Activated CD8-positive, alpha-beta T cell treated with anti-CD3 and anti-CD28 coated beads, Interleukin-2, amount 10 ng/mL, durations not matched to agents 7 days and 5 days (primary cell): ENCODE measurements at regions not wholly inside any gene's neighbourhood (a gene's known extent, or its start where the extent isn't known, plus 50 kb on each side); places are given as distances from the start of the nearest gene placed in this dataset.

Source experiments
- ATAC-seq: fragments of 150-1000 bp; cut with Tn5 transposase; one replicate; pipeline ENCODE4 v1.10.0; 2021; ENCODE audit warnings: moderate library complexity
- CTCF ChIA-PET: fragments of 350-600 bp; sonication (Branson Sonifier 250); formaldehyde crosslinking; loops from one replicate; lab custom pipeline; 2021; ENCODE audit warnings: antibody characterized with exemption; lab: Charles Lee
- POLR2A ChIA-PET: fragments of 350-600 bp; sonication (Branson Sonifier 250); formaldehyde crosslinking; loops from one replicate; lab custom pipeline; 2021; ENCODE audit warnings: antibody characterized with exemption; lab: Charles Lee
- DNase-seq: peaks from one replicate; pipeline ENCODE4 v3.0.0-alpha.2; 2020
- H3K27ac Mint-ChIP-seq: one replicate; pipeline ENCODE4 v1.8.0; 2021; ENCODE audit warnings: mild to moderate bottlenecking, mixed read lengths
- H3K27me3 Mint-ChIP-seq: one replicate; pipeline ENCODE4 v1.8.0; 2021; ENCODE audit warnings: low read depth, mixed read lengths
- H3K36me3 Mint-ChIP-seq: one replicate; pipeline ENCODE4 v1.8.0; 2021; ENCODE audit warnings: low read depth, mixed read lengths
- H3K4me1 Mint-ChIP-seq: one replicate; pipeline ENCODE4 v1.8.0; 2021; ENCODE audit warnings: low read depth, mixed read lengths
- H3K4me3 Mint-ChIP-seq: one replicate; pipeline ENCODE4 v1.8.0; 2021; ENCODE audit warnings: mild to moderate bottlenecking, mixed read lengths
- H3K9me3 Mint-ChIP-seq: one replicate; pipeline ENCODE4 v1.8.0; 2022; ENCODE audit warnings: mixed read lengths; ENCODE audit not compliant: insufficient read depth

- ChIA-PET CTCF (no interaction called here), POLR2A (no interaction called here)
- DNase-seq (no peak), ATAC-seq (no peak)
- H3K27ac Mint-ChIP-seq: no peak overlapping the region
- no peaks in the 10 kb centered on the region for H3K36me3 Mint-ChIP-seq
- H3K4me1 Mint-ChIP-seq: no peaks in the 10 kb centered on the region
- H3K27me3 Mint-ChIP-seq: no peaks in the 10 kb centered on the region
- H3K9me3 Mint-ChIP-seq: no peaks in the 10 kb centered on the region
- H3K4me3 Mint-ChIP-seq: no peak overlapping the region
Observed at GRCh38 chrX:74179499-74179898, 124.5 kb upstream of the ZCCHC13 start.

GRCh38 chrX:74179071-74179470 lies 124.9 kb upstream of the ZCCHC13 start:
- no peaks in the 10 kb centered on the region for H3K9me3 Mint-ChIP-seq
- CTCF ChIA-PET: no interaction called here
- ATAC-seq: no peak
- no peak overlapping the region for H3K4me3 Mint-ChIP-seq
- POLR2A ChIA-PET: no interaction called here
- no peaks in the 10 kb centered on the region for H3K4me1 Mint-ChIP-seq
- H3K27me3 Mint-ChIP-seq: no peaks in the 10 kb centered on the region
- no peaks in the 10 kb centered on the region for H3K36me3 Mint-ChIP-seq
- no peak for DNase-seq
- H3K27ac Mint-ChIP-seq: no peak overlapping the region

- H3K9me3 Mint-ChIP-seq: no peaks in the 10 kb centered on the region
- ChIA-PET POLR2A (no interaction called here), CTCF (no interaction called here)
- no peaks in the 10 kb centered on the region for H3K36me3 Mint-ChIP-seq
- H3K27me3 Mint-ChIP-seq: no peaks in the 10 kb centered on the region
- H3K4me3 Mint-ChIP-seq: no peak overlapping the region
- no peaks in the 10 kb centered on the region for H3K4me1 Mint-ChIP-seq
- no peak for DNase-seq
- no peak overlapping the region for H3K27ac Mint-ChIP-seq
- ATAC-seq: no peak
Observed at GRCh38 chrX:74178536-74178935, 125.4 kb upstream of the ZCCHC13 start.

- Mint-ChIP-seq H3K4me1 (no peaks in the 10 kb centered on the region), H3K27ac (no peak overlapping the region), H3K4me3 (no peak overlapping the region), H3K9me3 (no peaks in the 10 kb centered on the region), H3K36me3 (peaks cover 2% of the 10 kb centered on the region), H3K27me3 (no peaks in the 10 kb centered on the region)
- DNase-seq (no peak), ATAC-seq (no peak)
- ChIA-PET POLR2A (no interaction called here), CTCF (no interaction called here)
Observed at GRCh38 chrX:74171465-74171864, 132.5 kb upstream of the ZCCHC13 start.

GRCh38 chrX:74162199-74162598 lies 141.8 kb upstream of the ZCCHC13 start:
- ATAC-seq (no peak), DNase-seq (no peak)
- ChIA-PET CTCF (no interaction called here), POLR2A (no interaction called here)
- Mint-ChIP-seq H3K9me3 (no peaks in the 10 kb centered on the region), H3K27me3 (no peaks in the 10 kb centered on the region), H3K36me3 (no peaks in the 10 kb centered on the region), H3K4me3 (no peak overlapping the region), H3K27ac (no peak overlapping the region), H3K4me1 (no peaks in the 10 kb centered on the region)

- H3K9me3 Mint-ChIP-seq: no peaks in the 10 kb centered on the region
- H3K36me3 Mint-ChIP-seq: no peaks in the 10 kb centered on the region
- DNase-seq: no peak
- POLR2A ChIA-PET: no interaction called here
- CTCF ChIA-PET: no interaction called here
- no peaks in the 10 kb centered on the region for H3K27me3 Mint-ChIP-seq
- ATAC-seq: no peak
- no peak overlapping the region for H3K4me3 Mint-ChIP-seq
- H3K27ac Mint-ChIP-seq: no peak overlapping the region
- H3K4me1 Mint-ChIP-seq: no peaks in the 10 kb centered on the region
Observed at GRCh38 chrX:74160816-74161215, 143.2 kb upstream of the ZCCHC13 start.

GRCh38 chrX:74160358-74160757 lies 143.6 kb upstream of the ZCCHC13 start:
- Mint-ChIP-seq H3K4me3 (no peak overlapping the region), H3K27ac (no peak overlapping the region), H3K9me3 (no peaks in the 10 kb centered on the region), H3K36me3 (no peaks in the 10 kb centered on the region), H3K27me3 (no peaks in the 10 kb centered on the region), H3K4me1 (no peaks in the 10 kb centered on the region)
- ATAC-seq: no peak
- POLR2A ChIA-PET: no interaction called here
- CTCF ChIA-PET: no interaction called here
- no peak for DNase-seq

GRCh38 chrX:74147439-74147838 lies 156.5 kb upstream of the ZCCHC13 start:
- H3K27ac Mint-ChIP-seq: no peak overlapping the region
- ChIA-PET CTCF (no interaction called here), POLR2A (no interaction called here)
- H3K27me3 Mint-ChIP-seq: no peaks in the 10 kb centered on the region
- no peak for ATAC-seq
- no peaks in the 10 kb centered on the region for H3K4me1 Mint-ChIP-seq
- H3K9me3 Mint-ChIP-seq: no peaks in the 10 kb centered on the region
- no peaks in the 10 kb centered on the region for H3K36me3 Mint-ChIP-seq
- no peak overlapping the region for H3K4me3 Mint-ChIP-seq
- no peak for DNase-seq

- Mint-ChIP-seq H3K27me3 (no peaks in the 10 kb centered on the region), H3K4me3 (no peak overlapping the region), H3K9me3 (no peaks in the 10 kb centered on the region), H3K36me3 (no peaks in the 10 kb centered on the region), H3K27ac (no peak overlapping the region), H3K4me1 (no peaks in the 10 kb centered on the region)
- DNase-seq (no peak), ATAC-seq (no peak)
- POLR2A ChIA-PET: no interaction called here
- CTCF ChIA-PET: no interaction called here
Observed at GRCh38 chrX:74138943-74139342, 165.0 kb upstream of the ZCCHC13 start.

- ChIA-PET POLR2A (no interaction called here), CTCF (interaction anchor here (0.7 to 1.0 kb wide), 2 partner anchors 211 to 278 kb away, joined by 3 to 4 read pairs; no protein-coding TSS in a partner anchor)
- Mint-ChIP-seq H3K4me1 (no peaks in the 10 kb centered on the region), H3K27ac (no peak overlapping the region), H3K27me3 (no peaks in the 10 kb centered on the region), H3K9me3 (no peaks in the 10 kb centered on the region), H3K4me3 (no peak overlapping the region), H3K36me3 (no peaks in the 10 kb centered on the region)
- DNase-seq (peak; percentile 23), ATAC-seq (no peak)
Observed at GRCh38 chrX:74133156-74133796, 170.7 kb upstream of the ZCCHC13 start.

- no peak overlapping the region for H3K4me3 Mint-ChIP-seq
- no peak for ATAC-seq
Observed at GRCh38 chrX:74132280-74132679, 171.7 kb upstream of the ZCCHC13 start.

GRCh38 chrX:74119016-74119910 lies 184.7 kb upstream of the ZCCHC13 start:
- CTCF ChIA-PET: no interaction called here
- no peak overlapping the region for H3K4me3 Mint-ChIP-seq
- H3K36me3 Mint-ChIP-seq: no peaks in the 10 kb centered on the region
- POLR2A ChIA-PET: no interaction called here
- H3K9me3 Mint-ChIP-seq: no peaks in the 10 kb centered on the region
- DNase-seq (no peak), ATAC-seq (no peak)
- H3K4me1 Mint-ChIP-seq: no peaks in the 10 kb centered on the region
- H3K27ac Mint-ChIP-seq: no peak overlapping the region
- no peaks in the 10 kb centered on the region for H3K27me3 Mint-ChIP-seq

More at GRCh38 chrX:74132280-74132679, 171.7 kb upstream of the ZCCHC13 start:
- Mint-ChIP-seq H3K27ac (no peak overlapping the region), H3K27me3 (no peaks in the 10 kb centered on the region), H3K36me3 (no peaks in the 10 kb centered on the region), H3K9me3 (no peaks in the 10 kb centered on the region), H3K4me1 (no peaks in the 10 kb centered on the region)
- POLR2A ChIA-PET: no interaction called here
- DNase-seq: no peak
- CTCF ChIA-PET: interaction anchor here (0.6 kb wide), 1 partner anchor 277 kb away, joined by 3 read pairs; no protein-coding TSS in a partner anchor
